ENCODE measurements at regions not wholly inside any gene's neighbourhood (a gene's known extent, or its start where the extent isn't known, plus 50 kb on each side); places are given as distances from the start of the nearest gene placed in this dataset.

GRCh38 chr7:17477182-17477581 is 178.7 kb downstream of the AHR start:
- TF ChIP-seq, protein P1, sequence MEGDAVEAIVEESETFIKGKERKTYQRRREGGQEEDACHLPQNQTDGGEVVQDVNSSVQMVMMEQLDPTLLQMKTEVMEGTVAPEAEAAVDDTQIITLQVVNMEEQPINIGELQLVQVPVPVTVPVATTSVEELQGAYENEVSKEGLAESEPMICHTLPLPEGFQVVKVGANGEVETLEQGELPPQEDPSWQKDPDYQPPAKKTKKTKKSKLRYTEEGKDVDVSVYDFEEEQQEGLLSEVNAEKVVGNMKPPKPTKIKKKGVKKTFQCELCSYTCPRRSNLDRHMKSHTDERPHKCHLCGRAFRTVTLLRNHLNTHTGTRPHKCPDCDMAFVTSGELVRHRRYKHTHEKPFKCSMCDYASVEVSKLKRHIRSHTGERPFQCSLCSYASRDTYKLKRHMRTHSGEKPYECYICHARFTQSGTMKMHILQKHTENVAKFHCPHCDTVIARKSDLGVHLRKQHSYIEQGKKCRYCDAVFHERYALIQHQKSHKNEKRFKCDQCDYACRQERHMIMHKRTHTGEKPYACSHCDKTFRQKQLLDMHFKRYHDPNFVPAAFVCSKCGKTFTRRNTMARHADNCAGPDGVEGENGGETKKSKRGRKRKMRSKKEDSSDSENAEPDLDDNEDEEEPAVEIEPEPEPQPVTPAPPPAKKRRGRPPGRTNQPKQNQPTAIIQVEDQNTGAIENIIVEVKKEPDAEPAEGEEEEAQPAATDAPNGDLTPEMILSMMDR (IDR thresholded peaks at IDR 0.05; ENCODE audit: insufficient read depth, low read depth, low read length), result no peak
- TF ChIP-seq EZH2 (IDR thresholded peaks at IDR 0.05; ENCODE audit: insufficient read depth, low read length), result no peak

All from astrocyte (in vitro differentiated cells and primary cell).